ENCODE measurements at regions not wholly inside any gene's neighbourhood (a gene's known extent, or its start where the extent isn't known, plus 50 kb on each side); places are given as distances from the start of the nearest gene placed in this dataset.

DNA sequence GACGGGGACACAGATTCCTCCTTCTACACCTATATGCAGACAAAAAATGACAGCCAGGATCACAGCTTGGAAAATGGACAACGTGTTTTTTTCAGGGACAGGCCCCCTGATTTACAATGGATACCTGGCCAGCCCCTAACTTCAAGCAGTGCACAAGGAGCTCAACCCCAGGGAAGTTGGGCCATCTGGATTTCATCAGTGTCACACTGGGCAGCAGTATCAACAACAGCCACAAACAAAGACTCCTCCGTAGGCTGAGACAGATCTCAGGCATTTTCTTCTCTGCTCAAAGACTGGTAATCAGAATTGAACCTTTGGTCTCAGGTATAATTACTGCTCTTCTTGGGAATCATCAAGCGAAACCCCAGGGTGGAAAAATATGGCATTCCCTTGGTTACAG, 374.0 kb downstream of the ZNF608 start:
- TF ChIP-seq EGR1 (IDR thresholded peaks at IDR 0.05; ENCODE audit: low read depth in 2 of 2) = no peak
- TF ChIP-seq GABPA (IDR thresholded peaks at IDR 0.05 in 1 of 2, conservative IDR thresholded peaks at IDR 0.05 in 1 of 2) = no peak
- TF ChIP-seq, protein P1, sequence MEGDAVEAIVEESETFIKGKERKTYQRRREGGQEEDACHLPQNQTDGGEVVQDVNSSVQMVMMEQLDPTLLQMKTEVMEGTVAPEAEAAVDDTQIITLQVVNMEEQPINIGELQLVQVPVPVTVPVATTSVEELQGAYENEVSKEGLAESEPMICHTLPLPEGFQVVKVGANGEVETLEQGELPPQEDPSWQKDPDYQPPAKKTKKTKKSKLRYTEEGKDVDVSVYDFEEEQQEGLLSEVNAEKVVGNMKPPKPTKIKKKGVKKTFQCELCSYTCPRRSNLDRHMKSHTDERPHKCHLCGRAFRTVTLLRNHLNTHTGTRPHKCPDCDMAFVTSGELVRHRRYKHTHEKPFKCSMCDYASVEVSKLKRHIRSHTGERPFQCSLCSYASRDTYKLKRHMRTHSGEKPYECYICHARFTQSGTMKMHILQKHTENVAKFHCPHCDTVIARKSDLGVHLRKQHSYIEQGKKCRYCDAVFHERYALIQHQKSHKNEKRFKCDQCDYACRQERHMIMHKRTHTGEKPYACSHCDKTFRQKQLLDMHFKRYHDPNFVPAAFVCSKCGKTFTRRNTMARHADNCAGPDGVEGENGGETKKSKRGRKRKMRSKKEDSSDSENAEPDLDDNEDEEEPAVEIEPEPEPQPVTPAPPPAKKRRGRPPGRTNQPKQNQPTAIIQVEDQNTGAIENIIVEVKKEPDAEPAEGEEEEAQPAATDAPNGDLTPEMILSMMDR (IDR thresholded peaks at IDR 0.05; ENCODE audit: low read depth, low read length, missing input control) = no peak
